Cardiac fibroblast (primary cell): ENCODE measurements at regions not wholly inside any gene's neighbourhood (a gene's known extent, or its start where the extent isn't known, plus 50 kb on each side); places are given as distances from the start of the nearest gene placed in this dataset.

Source experiments
- DNase-seq, 2 donors: peaks; one replicate each; pipeline versions ENCODE4 v3.0.0 to v3.0.0-alpha.2; 2010; ENCODE audit warnings: low read depth in 2 of 2
- H3K4me3 ChIP-seq, 2 donors: replicated peaks in 1 of 2; 1 replicate in 1 of 2; 2 replicates in 1 of 2; pipeline ENCODE4 v1.5.1; 2011; ENCODE audit warnings: low read depth in 2 of 2, low read length in 2 of 2, mild to moderate bottlenecking in 2 of 2, moderate library complexity in 1 of 2
- CTCF ChIP-seq: IDR thresholded peaks from one replicate; pipeline ENCODE4 v1.5.1; 2011; ENCODE audit warnings: low read depth, mild to moderate bottlenecking, low read length, inconsistent platforms

- H3K4me3 ChIP-seq: no peak overlapping the region
- DNase-seq: no peak
- TF ChIP-seq CTCF: no peak
These were observed 149.4 kb upstream of the SNX19 start for GRCh38 chr11:131065435-131066413.

GRCh38 chr11:131066551-131066950 lies 150.3 kb upstream of the SNX19 start:
- TF ChIP-seq CTCF: no peak
- DNase-seq: no peak
- H3K4me3 ChIP-seq: no peak overlapping the region

- H3K4me3 ChIP-seq: no peak overlapping the region
- no peak for DNase-seq
- TF ChIP-seq CTCF: no peak
These were observed 154.1 kb upstream of the SNX19 start for GRCh38 chr11:131070365-131070764.

- no peak for TF ChIP-seq CTCF
- H3K4me3 ChIP-seq: no peak overlapping the region
- DNase-seq: peak in 1 of 2 donors; percentile 8
These were observed 156.9 kb upstream of the SNX19 start for GRCh38 chr11:131073167-131073566.

GRCh38 chr11:131074573-131074972 lies 158.3 kb upstream of the SNX19 start:
- no peak overlapping the region for H3K4me3 ChIP-seq
- TF ChIP-seq CTCF: no peak
- no peak for DNase-seq

- no peak for TF ChIP-seq CTCF
- DNase-seq: no peak
- no peak overlapping the region for H3K4me3 ChIP-seq
These were observed 161.1 kb upstream of the SNX19 start for GRCh38 chr11:131077340-131077739.
